CD14-positive monocyte (primary cell): ENCODE measurements at regions not wholly inside any gene's neighbourhood (a gene's known extent, or its start where the extent isn't known, plus 50 kb on each side); places are given as distances from the start of the nearest gene placed in this dataset.

Experiments
- DNase-seq, 3 donors: peaks; one replicate each; pipeline ENCODE4 v3.0.0-alpha.2; 2011 to 2022
- H2AFZ ChIP-seq: 2 replicates; pipeline ENCODE4 v1.6.0; 2012; ENCODE audit warnings: mild to moderate bottlenecking, low read depth, low read length, inconsistent platforms; ENCODE audit not compliant: insufficient read depth, poor library complexity, severe bottlenecking
- H3K27ac ChIP-seq, 2 donors: 1 replicate in 1 of 2; 2 replicates in 1 of 2; pipeline ENCODE4 v1.5.1; 2012 to 2013; ENCODE audit warnings: low read length in 2 of 2, control low read depth in 1 of 2, inconsistent platforms in 1 of 2, low read depth in 1 of 2, mild to moderate bottlenecking in 1 of 2
- H3K27me3 ChIP-seq, 2 donors: one replicate each; pipeline versions ENCODE4 v1.6.0 to v1.6.1; 2011 to 2013; ENCODE audit warnings: low read length in 2 of 2; ENCODE audit not compliant: control insufficient read depth in 2 of 2, insufficient read depth in 2 of 2
- H3K36me3 ChIP-seq, 2 donors: replicated peaks in 1 of 2; 1 replicate in 1 of 2; 2 replicates in 1 of 2; pipeline versions ENCODE4 v1.5.1 to v1.6.1; 2012 to 2013; ENCODE audit warnings: low read length in 2 of 2, control low read depth in 1 of 2, inconsistent platforms in 1 of 2, mild to moderate bottlenecking in 1 of 2; ENCODE audit not compliant: insufficient read depth in 2 of 2, control insufficient read depth in 1 of 2
- H3K4me1 ChIP-seq, 2 donors: 1 replicate in 1 of 2; 2 replicates in 1 of 2; pipeline versions ENCODE4 v1.5.1 to v1.6.1; 2012 to 2013; ENCODE audit warnings: low read length in 2 of 2, control low read depth in 1 of 2, inconsistent platforms in 1 of 2, mild to moderate bottlenecking in 1 of 2, moderate library complexity in 1 of 2; ENCODE audit not compliant: insufficient read depth in 2 of 2, control insufficient read depth in 1 of 2
- H3K4me2 ChIP-seq: replicated peaks from 2 replicates; pipeline ENCODE3; 2012; ENCODE audit warnings: low read length, moderate library complexity, mild to moderate bottlenecking; ENCODE audit not compliant: poor library complexity, severe bottlenecking; ENCODE audit errors: extremely low read depth
- H3K4me3 ChIP-seq, 3 experiments: fragments of 200-600 bp in 1 of 3; sonication (generic) in 1 of 3; replicated peaks in 1 of 3; 1 replicate in 2 of 3; 2 replicates in 1 of 3; pipeline ENCODE4 v1.5.1; 2011 to 2013; ENCODE audit warnings: low read length in 3 of 3, mild to moderate bottlenecking in 3 of 3, control low read depth in 2 of 3, low read depth in 2 of 3, inconsistent platforms in 1 of 3, moderate library complexity in 1 of 3
- H3K79me2 ChIP-seq: 2 replicates; pipeline ENCODE4 v1.6.0; 2012; ENCODE audit warnings: mild to moderate bottlenecking, control low read depth, inconsistent platforms, low read length, moderate library complexity; ENCODE audit not compliant: insufficient read depth
- H3K9ac ChIP-seq: 2 replicates; pipeline ENCODE4 v1.6.0; 2017; ENCODE audit warnings: low read length, mild to moderate bottlenecking; ENCODE audit not compliant: insufficient read depth, poor library complexity, severe bottlenecking
- H3K9me3 ChIP-seq, 2 donors: replicated peaks in 1 of 2; 1 replicate in 1 of 2; 2 replicates in 1 of 2; pipeline versions ENCODE4 v1.5.1 to v1.6.1; 2012 to 2013; ENCODE audit warnings: low read length in 2 of 2, control low read depth in 1 of 2; ENCODE audit not compliant: control insufficient read depth in 1 of 2, insufficient read depth in 1 of 2
- H4K20me1 ChIP-seq: 2 replicates; pipeline ENCODE4 v1.6.0; 2012; ENCODE audit warnings: mild to moderate bottlenecking, low read length, control low read depth, moderate library complexity; ENCODE audit not compliant: insufficient read depth
- H3K27ac Mint-ChIP-seq, 7 donors: one replicate each; pipeline ENCODE4 v1.8.0; 2020; ENCODE audit warnings: mild to moderate bottlenecking in 7 of 7, mixed read lengths in 7 of 7, moderate library complexity in 6 of 7, inconsistent platforms in 2 of 7
- H3K27me3 Mint-ChIP-seq, 3 donors: one replicate each; pipeline ENCODE4 v1.8.0; 2021 to 2022; ENCODE audit warnings: low read depth in 3 of 3, mild to moderate bottlenecking in 3 of 3, mixed read lengths in 3 of 3, moderate library complexity in 3 of 3, inconsistent platforms in 1 of 3
- H3K36me3 Mint-ChIP-seq, 2 donors: one replicate each; pipeline ENCODE4 v1.8.0; 2020; ENCODE audit warnings: mixed read lengths in 2 of 2, inconsistent platforms in 1 of 2, mild to moderate bottlenecking in 1 of 2
- H3K4me1 Mint-ChIP-seq: one replicate; pipeline ENCODE4 v1.8.0; 2020; ENCODE audit warnings: mild to moderate bottlenecking, mixed read lengths
- H3K4me3 Mint-ChIP-seq, 2 donors: one replicate each; pipeline ENCODE4 v1.8.0; 2020; ENCODE audit warnings: mild to moderate bottlenecking in 2 of 2, mixed read lengths in 2 of 2, moderate library complexity in 1 of 2
- H3K9me3 Mint-ChIP-seq, 7 donors: one replicate each; pipeline ENCODE4 v1.8.0; 2020 to 2022; ENCODE audit warnings: mixed read lengths in 7 of 7, mild to moderate bottlenecking in 6 of 7, moderate library complexity in 6 of 7, inconsistent platforms in 2 of 7
- CTCF ChIP-seq: fragments of 200-600 bp; IDR thresholded peaks from one replicate; pipeline ENCODE4 v1.8.0; 2022; ENCODE audit warnings: antibody characterized with exemption, mild to moderate bottlenecking
- WGBS: methylation state at CpG from one replicate; pipeline ENCODE4 v1.1.5; 2013; ENCODE audit warnings: missing lambda C conversion rate; ENCODE audit not compliant: insufficient coverage; 5-methylcytosine and 5-hydroxymethylcytosine counted together
- intact Hi-C, 2 donors: fragments of 100-400 bp; cut with micrococcal nuclease; formaldehyde crosslinking; loops; one replicate each; pipeline versions ENCODE4 v1.15.0 to v1.15.1; 2023

GRCh38 chr10:86601956-86602602, 52.3 kb upstream of the OPN4 start:
- no peak overlapping the region for H3K4me3 Mint-ChIP-seq
- WGBS, result 94% methylated on average over 2 of the region's 3 CpGs
- Histone ChIP-seq H3K9me3 (peaks cover 0 to 4% of the 10 kb centered on the region in 2 donors), H3K4me3 (no peak overlapping the region), H3K36me3 (no peaks in the 10 kb centered on the region), H2AFZ (no peak overlapping the region), H3K27me3 (no peaks in the 10 kb centered on the region), H3K79me2 (no peaks in the 10 kb centered on the region), H3K4me1 (peaks cover 0 to 3% of the 10 kb centered on the region in 2 donors), H3K4me2 (no peak overlapping the region), H3K27ac (no peak overlapping the region), H4K20me1 (no peaks in the 10 kb centered on the region), H3K9ac (no peak overlapping the region)
- H3K27me3 Mint-ChIP-seq, result peaks cover 3 to 6% (median 4%) of the 10 kb centered on the region in 3 donors
- peak overlapping the region in 1 of 7 donors; percentile 14 for H3K27ac Mint-ChIP-seq
- peaks cover 4 to 14% (median 8%) of the 10 kb centered on the region in 7 donors for H3K9me3 Mint-ChIP-seq
- peaks cover 6% of the 10 kb centered on the region for H3K4me1 Mint-ChIP-seq
- H3K36me3 Mint-ChIP-seq, result no peaks in the 10 kb centered on the region
- TF ChIP-seq CTCF, result no peak
- intact Hi-C loops, result no loop called here
- DNase-seq, result no peak

GRCh38 chr10:86603256-86603655, 51.1 kb upstream of the OPN4 start:
- H4K20me1 ChIP-seq, result no peaks in the 10 kb centered on the region
- Mint-ChIP-seq H3K36me3 (no peaks in the 10 kb centered on the region), H3K4me1 (peaks cover 6% of the 10 kb centered on the region), H3K27ac (no peak overlapping the region), H3K4me3 (no peak overlapping the region), H3K9me3 (peaks cover 8 to 17% (median 12%) of the 10 kb centered on the region in 7 donors), H3K27me3 (peaks cover 3 to 7% (median 6%) of the 10 kb centered on the region in 3 donors)
- no CpG with 5 or more reads among the region's 4 CpGs for WGBS
- no peaks in the 10 kb centered on the region for H3K27me3 ChIP-seq
- peaks cover 0 to 3% of the 10 kb centered on the region in 2 donors for H3K4me1 ChIP-seq
- H3K9me3 ChIP-seq, result peaks cover 0 to 4% of the 10 kb centered on the region in 2 donors
- H3K9ac ChIP-seq, result no peak overlapping the region
- H2AFZ ChIP-seq, result no peak overlapping the region
- no peak overlapping the region for H3K4me3 ChIP-seq
- H3K79me2 ChIP-seq, result no peaks in the 10 kb centered on the region
- TF ChIP-seq CTCF, result no peak
- intact Hi-C loops, result no loop called here
- no peaks in the 10 kb centered on the region for H3K36me3 ChIP-seq
- H3K4me2 ChIP-seq, result no peak overlapping the region
- DNase-seq, result no peak
- no peak overlapping the region for H3K27ac ChIP-seq
